H1 (cell line): ENCODE measurements at regions not wholly inside any gene's neighbourhood (a gene's known extent, or its start where the extent isn't known, plus 50 kb on each side); places are given as distances from the start of the nearest gene placed in this dataset.

Experiments used
- ATF3 ChIP-seq: IDR thresholded peaks from 2 replicates; pipeline ENCODE4 v1.6.1; 2011; ENCODE audit warnings: low read depth, mild to moderate bottlenecking, low read length; ENCODE audit not compliant: insufficient read depth
- SAP30 ChIP-seq: fragments of 300-600 bp; sonication (generic); IDR thresholded peaks from 2 replicates; pipeline ENCODE4 v1.7.1; 2012; ENCODE audit warnings: low read length, moderate library complexity, mild to moderate bottlenecking, inconsistent platforms; ENCODE audit not compliant: insufficient read depth, insufficient replicate concordance
- SIN3A ChIP-seq, 2 experiments: IDR thresholded peaks in 1 of 2; conservative IDR thresholded peaks in 1 of 2; 2 replicates each; pipeline ENCODE4 v1.6.1; 2011 to 2012; ENCODE audit warnings: low read length in 2 of 2, improper control_type of control experiment in 1 of 2, low read depth in 1 of 2, mild to moderate bottlenecking in 1 of 2

GRCh38 chr13:80529734-80530133, 188.8 kb upstream of the SPRY2 start (continued):
- TF ChIP-seq ATF3: no peak
- TF ChIP-seq SIN3A (conservative IDR thresholded peaks at IDR 0.05 in 1 of 2, IDR thresholded peaks at IDR 0.05 in 1 of 2; ENCODE audit: low read depth in 1 of 2, low read length in 2 of 2): no peak
- TF ChIP-seq SAP30: no peak
- TF ChIP-seq, all 59 proteins: peak for 0
